ENCODE measurements at regions not wholly inside any gene's neighbourhood (a gene's known extent, or its start where the extent isn't known, plus 50 kb on each side); places are given as distances from the start of the nearest gene placed in this dataset.

GRCh38 chrX:80170581-80170980 lies 156.0 kb downstream of the TBX22 start:
- 57 to 81% (median 69%) methylated on average over 3 of the region's 3 CpGs for WGBS, 4 donors
- Histone ChIP-seq H3K27ac (no peak overlapping the region), H3K9me3 (replicated peaks in 1 of 3) (no peaks in the 10 kb centered on the region), H3K36me3 (replicated peaks in 1 of 2) (no peaks in the 10 kb centered on the region), H3K4me1 (replicated peaks in 1 of 2) (no peaks in the 10 kb centered on the region), H3K4me3 (no peak overlapping the region), H3K27me3 (no peaks in the 10 kb centered on the region)
- intact Hi-C loops (cut with DNase I) = no loop called here
- DNase-seq = no peak
- TF ChIP-seq CTCF (IDR thresholded peaks at IDR 0.05) (no peak), POLR2A (IDR thresholded peaks at IDR 0.05) (no peak)

- TF ChIP-seq CTCF (IDR thresholded peaks at IDR 0.05) (no peak), POLR2A (IDR thresholded peaks at IDR 0.05) (no peak)
- Histone ChIP-seq H3K4me1 (replicated peaks in 1 of 2) (no peaks in the 10 kb centered on the region), H3K27ac (no peak overlapping the region), H3K9me3 (replicated peaks in 1 of 3) (no peaks in the 10 kb centered on the region), H3K27me3 (no peaks in the 10 kb centered on the region), H3K4me3 (no peak overlapping the region), H3K36me3 (replicated peaks in 1 of 2) (no peaks in the 10 kb centered on the region)
- no peak for DNase-seq
- intact Hi-C loops (cut with DNase I) = no loop called here
- WGBS, 4 donors = 53 to 69% (median 57%) methylated on average over 6 to 9 of the region's 9 CpGs
Observed at GRCh38 chrX:80173261-80173660, 158.7 kb downstream of the TBX22 start.

- Histone ChIP-seq H3K36me3 (replicated peaks in 1 of 2) (no peaks in the 10 kb centered on the region), H3K27ac (no peak overlapping the region), H3K4me3 (no peak overlapping the region), H3K4me1 (replicated peaks in 1 of 2) (no peaks in the 10 kb centered on the region), H3K27me3 (no peaks in the 10 kb centered on the region), H3K9me3 (replicated peaks in 1 of 3) (no peaks in the 10 kb centered on the region)
- peak; percentile 15 to 58 (median 25) for DNase-seq
- WGBS, 4 donors = 42 to 55% (median 49%) methylated on average over 3 of the region's 3 CpGs
- intact Hi-C loops (cut with DNase I) = no loop called here
- TF ChIP-seq CTCF (IDR thresholded peaks at IDR 0.05) = no peak
- TF ChIP-seq POLR2A (IDR thresholded peaks at IDR 0.05) = no peak
Observed at GRCh38 chrX:80174925-80175574, 160.5 kb downstream of the TBX22 start.

- WGBS, 4 donors = 29 to 71% (median 33%) methylated on average over 1 of the region's 1 CpG; no CpG with 5 or more reads in 1 of the 4 donors
- intact Hi-C loops (cut with DNase I) = no loop called here
- DNase-seq = no peak
- H3K4me1 ChIP-seq (replicated peaks in 1 of 2) = no peaks in the 10 kb centered on the region
- H3K36me3 ChIP-seq (replicated peaks in 1 of 2) = no peaks in the 10 kb centered on the region
- H3K9me3 ChIP-seq (replicated peaks in 1 of 3) = no peaks in the 10 kb centered on the region
- no peak overlapping the region for H3K27ac ChIP-seq
- TF ChIP-seq CTCF (IDR thresholded peaks at IDR 0.05) (peak in 1 of 6 experiments; percentile 23), POLR2A (IDR thresholded peaks at IDR 0.05) (no peak)
- no peak overlapping the region for H3K4me3 ChIP-seq
- H3K27me3 ChIP-seq = no peaks in the 10 kb centered on the region
Observed at GRCh38 chrX:80181079-80181478, 166.5 kb downstream of the TBX22 start.
